Memory B cell (primary cell): ENCODE measurements at regions not wholly inside any gene's neighbourhood (a gene's known extent, or its start where the extent isn't known, plus 50 kb on each side); places are given as distances from the start of the nearest gene placed in this dataset.

ENCODE experiments used
- ATAC-seq: fragments of 150-1000 bp; cut with Tn5 transposase; 2 replicates; pipeline ENCODE4 v1.10.0; 2021; ENCODE audit warnings: low read depth, mild to moderate bottlenecking, moderate library complexity
- DNase-seq, 2 donors: peaks; one replicate each; pipeline ENCODE4 v3.0.0; 2022; ENCODE audit warnings: low spot score in 2 of 2
- H3K27ac Mint-ChIP-seq: one replicate; pipeline ENCODE4 v1.8.0; 2022; ENCODE audit warnings: mild to moderate bottlenecking, moderate library complexity, mixed read lengths
- H3K27me3 Mint-ChIP-seq: one replicate; pipeline ENCODE4 v1.8.0; 2022; ENCODE audit warnings: mixed read lengths
- H3K36me3 Mint-ChIP-seq: one replicate; pipeline ENCODE4 v1.8.0; 2022; ENCODE audit warnings: mild to moderate bottlenecking, mixed read lengths
- H3K4me1 Mint-ChIP-seq: one replicate; pipeline ENCODE4 v1.8.0; 2022; ENCODE audit warnings: mixed read lengths
- H3K4me3 Mint-ChIP-seq: one replicate; pipeline ENCODE4 v1.8.0; 2022; ENCODE audit warnings: mild to moderate bottlenecking, moderate library complexity, mixed read lengths
- H3K9me3 Mint-ChIP-seq: one replicate; pipeline ENCODE4 v1.8.0; 2022; ENCODE audit warnings: mixed read lengths

GRCh38 chrX:10859353-10859752 is 239.0 kb upstream of the MID1 start:
- Mint-ChIP-seq H3K4me3 (no peak overlapping the region), H3K36me3 (no peaks in the 10 kb centered on the region), H3K27ac (no peak overlapping the region), H3K27me3 (no peaks in the 10 kb centered on the region), H3K9me3 (no peaks in the 10 kb centered on the region), H3K4me1 (peaks cover 3% of the 10 kb centered on the region)
- ATAC-seq (no peak), DNase-seq (no peak)

GRCh38 chrX:10875995-10876394 is 235.1 kb upstream of the HCCS start:
- H3K4me1 Mint-ChIP-seq = no peaks in the 10 kb centered on the region
- no peaks in the 10 kb centered on the region for H3K27me3 Mint-ChIP-seq
- H3K9me3 Mint-ChIP-seq = no peaks in the 10 kb centered on the region
- no peak overlapping the region for H3K27ac Mint-ChIP-seq
- ATAC-seq = peak; percentile 24
- DNase-seq = no peak
- H3K4me3 Mint-ChIP-seq = no peak overlapping the region
- H3K36me3 Mint-ChIP-seq = no peaks in the 10 kb centered on the region

GRCh38 chrX:10882484-10882883 is 228.6 kb upstream of the HCCS start:
- H3K9me3 Mint-ChIP-seq = no peaks in the 10 kb centered on the region
- DNase-seq = no peak
- no peaks in the 10 kb centered on the region for H3K4me1 Mint-ChIP-seq
- H3K27me3 Mint-ChIP-seq = no peaks in the 10 kb centered on the region
- H3K27ac Mint-ChIP-seq = no peak overlapping the region
- ATAC-seq = no peak
- H3K4me3 Mint-ChIP-seq = no peak overlapping the region
- H3K36me3 Mint-ChIP-seq = no peaks in the 10 kb centered on the region

GRCh38 chrX:10884246-10884645 is 226.9 kb upstream of the HCCS start:
- Mint-ChIP-seq H3K36me3 (no peaks in the 10 kb centered on the region), H3K4me1 (no peaks in the 10 kb centered on the region), H3K9me3 (no peaks in the 10 kb centered on the region), H3K4me3 (no peak overlapping the region), H3K27ac (no peak overlapping the region), H3K27me3 (no peaks in the 10 kb centered on the region)
- no peak for ATAC-seq
- DNase-seq = no peak

- DNase-seq = no peak
- no peak overlapping the region for H3K27ac Mint-ChIP-seq
- H3K4me1 Mint-ChIP-seq = no peaks in the 10 kb centered on the region
- no peak overlapping the region for H3K4me3 Mint-ChIP-seq
- ATAC-seq = no peak
- no peaks in the 10 kb centered on the region for H3K9me3 Mint-ChIP-seq
- H3K27me3 Mint-ChIP-seq = no peaks in the 10 kb centered on the region
- H3K36me3 Mint-ChIP-seq = no peaks in the 10 kb centered on the region
Measured at GRCh38 chrX:10892621-10893225, 218.4 kb upstream of the HCCS start.

- H3K4me3 Mint-ChIP-seq = no peak overlapping the region
- no peak overlapping the region for H3K27ac Mint-ChIP-seq
Measured at GRCh38 chrX:10893366-10893765, 217.8 kb upstream of the HCCS start.

GRCh38 chrX:10893976-10894375 is 217.2 kb upstream of the HCCS start:
- H3K36me3 Mint-ChIP-seq = no peaks in the 10 kb centered on the region
- no peaks in the 10 kb centered on the region for H3K27me3 Mint-ChIP-seq
- H3K27ac Mint-ChIP-seq = no peak overlapping the region
- ATAC-seq = no peak
- no peaks in the 10 kb centered on the region for H3K4me1 Mint-ChIP-seq
- H3K4me3 Mint-ChIP-seq = no peak overlapping the region
- DNase-seq = no peak
- no peaks in the 10 kb centered on the region for H3K9me3 Mint-ChIP-seq

More at GRCh38 chrX:10893366-10893765, 217.8 kb upstream of the HCCS start:
- H3K27me3 Mint-ChIP-seq = no peaks in the 10 kb centered on the region
- H3K36me3 Mint-ChIP-seq = no peaks in the 10 kb centered on the region
- no peaks in the 10 kb centered on the region for H3K9me3 Mint-ChIP-seq
- ATAC-seq (no peak), DNase-seq (no peak)
- H3K4me1 Mint-ChIP-seq = no peaks in the 10 kb centered on the region

GRCh38 chrX:10897768-10898167 is 213.4 kb upstream of the HCCS start:
- H3K4me1 Mint-ChIP-seq = no peaks in the 10 kb centered on the region
- H3K27me3 Mint-ChIP-seq = no peaks in the 10 kb centered on the region
- H3K36me3 Mint-ChIP-seq = no peaks in the 10 kb centered on the region
- no peak for DNase-seq
- no peak for ATAC-seq
- no peaks in the 10 kb centered on the region for H3K9me3 Mint-ChIP-seq
- no peak overlapping the region for H3K27ac Mint-ChIP-seq
- no peak overlapping the region for H3K4me3 Mint-ChIP-seq

- no peak for DNase-seq
- H3K27ac Mint-ChIP-seq = no peak overlapping the region
- no peaks in the 10 kb centered on the region for H3K9me3 Mint-ChIP-seq
- H3K27me3 Mint-ChIP-seq = no peaks in the 10 kb centered on the region
- no peaks in the 10 kb centered on the region for H3K36me3 Mint-ChIP-seq
- H3K4me3 Mint-ChIP-seq = no peak overlapping the region
- H3K4me1 Mint-ChIP-seq = no peaks in the 10 kb centered on the region
- no peak for ATAC-seq
Measured at GRCh38 chrX:10900585-10901289, 210.4 kb upstream of the HCCS start.

GRCh38 chrX:10901290-10901633 is 209.9 kb upstream of the HCCS start:
- ATAC-seq (no peak), DNase-seq (no peak)
- no peak overlapping the region for H3K4me3 Mint-ChIP-seq
- no peaks in the 10 kb centered on the region for H3K27me3 Mint-ChIP-seq
- H3K36me3 Mint-ChIP-seq = no peaks in the 10 kb centered on the region
- no peaks in the 10 kb centered on the region for H3K4me1 Mint-ChIP-seq
- H3K9me3 Mint-ChIP-seq = no peaks in the 10 kb centered on the region
- no peak overlapping the region for H3K27ac Mint-ChIP-seq

- no peaks in the 10 kb centered on the region for H3K27me3 Mint-ChIP-seq
- DNase-seq (no peak), ATAC-seq (no peak)
- H3K36me3 Mint-ChIP-seq = no peaks in the 10 kb centered on the region
- no peak overlapping the region for H3K27ac Mint-ChIP-seq
- H3K4me3 Mint-ChIP-seq = no peak overlapping the region
- no peaks in the 10 kb centered on the region for H3K4me1 Mint-ChIP-seq
- no peaks in the 10 kb centered on the region for H3K9me3 Mint-ChIP-seq
Measured at GRCh38 chrX:10902001-10902400, 209.1 kb upstream of the HCCS start.

- no peaks in the 10 kb centered on the region for H3K36me3 Mint-ChIP-seq
- DNase-seq = no peak
- H3K4me3 Mint-ChIP-seq = no peak overlapping the region
- no peaks in the 10 kb centered on the region for H3K9me3 Mint-ChIP-seq
- no peak for ATAC-seq
- H3K4me1 Mint-ChIP-seq = no peaks in the 10 kb centered on the region
- H3K27me3 Mint-ChIP-seq = no peaks in the 10 kb centered on the region
- H3K27ac Mint-ChIP-seq = no peak overlapping the region
Measured at GRCh38 chrX:10903523-10903922, 207.6 kb upstream of the HCCS start.

- no peak overlapping the region for H3K27ac Mint-ChIP-seq
- ATAC-seq (no peak), DNase-seq (no peak)
- no peaks in the 10 kb centered on the region for H3K4me1 Mint-ChIP-seq
- H3K4me3 Mint-ChIP-seq = no peak overlapping the region
- no peaks in the 10 kb centered on the region for H3K9me3 Mint-ChIP-seq
- no peaks in the 10 kb centered on the region for H3K27me3 Mint-ChIP-seq
- H3K36me3 Mint-ChIP-seq = no peaks in the 10 kb centered on the region
Measured at GRCh38 chrX:10904220-10904619, 206.9 kb upstream of the HCCS start.

GRCh38 chrX:10906866-10907265 is 204.3 kb upstream of the HCCS start:
- no peaks in the 10 kb centered on the region for H3K36me3 Mint-ChIP-seq
- no peaks in the 10 kb centered on the region for H3K9me3 Mint-ChIP-seq
- H3K27ac Mint-ChIP-seq = no peak overlapping the region
- H3K27me3 Mint-ChIP-seq = no peaks in the 10 kb centered on the region
- H3K4me1 Mint-ChIP-seq = no peaks in the 10 kb centered on the region
- ATAC-seq (no peak), DNase-seq (no peak)
- no peak overlapping the region for H3K4me3 Mint-ChIP-seq

GRCh38 chrX:10922159-10922558 is 189.0 kb upstream of the HCCS start:
- Mint-ChIP-seq H3K27ac (no peak overlapping the region), H3K36me3 (peaks cover 3% of the 10 kb centered on the region), H3K9me3 (peaks cover 5% of the 10 kb centered on the region), H3K27me3 (no peaks in the 10 kb centered on the region), H3K4me1 (no peaks in the 10 kb centered on the region), H3K4me3 (no peak overlapping the region)
- DNase-seq = no peak
- ATAC-seq = no peak
